ENCODE measurements at regions not wholly inside any gene's neighbourhood (a gene's known extent, or its start where the extent isn't known, plus 50 kb on each side); places are given as distances from the start of the nearest gene placed in this dataset.

DNA sequence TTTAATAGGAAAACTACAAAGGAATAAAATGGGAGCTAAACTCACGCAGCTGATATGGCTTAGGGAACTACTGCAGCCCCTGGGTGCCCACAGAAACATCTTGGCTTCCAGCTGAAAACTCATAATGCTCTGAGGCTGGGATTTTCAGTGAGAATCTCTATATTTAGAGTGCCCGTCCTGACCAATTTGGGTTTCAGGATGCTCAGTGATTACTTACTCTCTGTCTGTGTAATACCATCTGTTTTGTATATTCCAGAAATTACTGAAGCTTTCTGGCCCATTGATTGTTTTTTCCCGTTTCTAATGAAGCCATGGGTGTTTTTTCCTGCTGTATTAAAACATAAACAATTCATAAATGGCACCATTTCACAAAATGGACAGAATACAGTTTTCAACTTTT, 50.6 kb upstream of the ZNF385D start:
- DNase-seq (ENCODE audit: low read depth), result no peak
- H3K4me3 ChIP-seq (ENCODE audit: low read length), result no peak overlapping the region
- TF ChIP-seq, protein P1, sequence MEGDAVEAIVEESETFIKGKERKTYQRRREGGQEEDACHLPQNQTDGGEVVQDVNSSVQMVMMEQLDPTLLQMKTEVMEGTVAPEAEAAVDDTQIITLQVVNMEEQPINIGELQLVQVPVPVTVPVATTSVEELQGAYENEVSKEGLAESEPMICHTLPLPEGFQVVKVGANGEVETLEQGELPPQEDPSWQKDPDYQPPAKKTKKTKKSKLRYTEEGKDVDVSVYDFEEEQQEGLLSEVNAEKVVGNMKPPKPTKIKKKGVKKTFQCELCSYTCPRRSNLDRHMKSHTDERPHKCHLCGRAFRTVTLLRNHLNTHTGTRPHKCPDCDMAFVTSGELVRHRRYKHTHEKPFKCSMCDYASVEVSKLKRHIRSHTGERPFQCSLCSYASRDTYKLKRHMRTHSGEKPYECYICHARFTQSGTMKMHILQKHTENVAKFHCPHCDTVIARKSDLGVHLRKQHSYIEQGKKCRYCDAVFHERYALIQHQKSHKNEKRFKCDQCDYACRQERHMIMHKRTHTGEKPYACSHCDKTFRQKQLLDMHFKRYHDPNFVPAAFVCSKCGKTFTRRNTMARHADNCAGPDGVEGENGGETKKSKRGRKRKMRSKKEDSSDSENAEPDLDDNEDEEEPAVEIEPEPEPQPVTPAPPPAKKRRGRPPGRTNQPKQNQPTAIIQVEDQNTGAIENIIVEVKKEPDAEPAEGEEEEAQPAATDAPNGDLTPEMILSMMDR (conservative IDR thresholded peaks at IDR 0.05; ENCODE audit: low read depth, low read length), result no peak

DNA sequence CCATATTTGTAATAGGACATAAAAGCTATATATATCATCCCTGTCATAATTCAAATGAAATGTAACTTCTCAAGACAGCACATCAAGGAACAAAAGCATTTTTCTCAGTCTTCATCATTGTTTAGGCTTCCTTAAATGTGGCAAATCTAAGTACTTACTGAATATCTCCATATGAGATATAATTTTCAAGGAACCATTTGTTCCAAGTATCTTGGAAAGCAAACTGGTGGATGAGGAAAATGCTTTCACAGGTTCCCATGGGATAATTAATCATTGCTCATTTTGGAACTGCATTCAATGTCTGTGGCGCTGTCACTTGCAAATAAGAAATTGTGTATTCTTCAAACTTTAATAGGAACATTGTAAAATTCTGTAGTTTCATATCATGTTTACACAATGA, 52.6 kb upstream of the ZNF385D start:
- H3K4me3 ChIP-seq (ENCODE audit: low read length), result no peak overlapping the region
- TF ChIP-seq, protein P1 (conservative IDR thresholded peaks at IDR 0.05; ENCODE audit: low read depth, low read length), result no peak
- DNase-seq (ENCODE audit: low read depth), result no peak

DNA sequence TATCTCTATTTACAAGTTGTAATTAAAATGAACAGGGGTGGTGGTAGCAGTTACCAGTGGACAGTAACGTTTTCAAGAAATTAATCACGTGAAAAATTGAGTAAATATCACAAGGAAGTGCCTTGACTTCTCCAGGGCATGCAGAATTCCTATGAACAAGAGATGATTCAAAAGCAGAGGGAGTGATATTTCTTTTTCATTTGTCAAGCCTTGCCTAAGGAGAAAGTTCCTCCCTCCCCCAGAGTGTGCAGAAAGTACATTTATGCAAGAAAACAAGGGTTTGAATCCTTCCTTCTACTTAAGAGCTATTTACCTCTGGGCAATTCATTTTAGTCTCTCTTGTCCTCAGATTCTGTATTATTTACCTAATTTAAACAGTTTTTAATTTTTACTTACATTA, 53.3 kb upstream of the ZNF385D start:
- no peak for DNase-seq (ENCODE audit: low read depth)
- no peak overlapping the region for H3K4me3 ChIP-seq (ENCODE audit: low read length)
- TF ChIP-seq, protein P1 (conservative IDR thresholded peaks at IDR 0.05; ENCODE audit: low read depth, low read length), result no peak

DNA sequence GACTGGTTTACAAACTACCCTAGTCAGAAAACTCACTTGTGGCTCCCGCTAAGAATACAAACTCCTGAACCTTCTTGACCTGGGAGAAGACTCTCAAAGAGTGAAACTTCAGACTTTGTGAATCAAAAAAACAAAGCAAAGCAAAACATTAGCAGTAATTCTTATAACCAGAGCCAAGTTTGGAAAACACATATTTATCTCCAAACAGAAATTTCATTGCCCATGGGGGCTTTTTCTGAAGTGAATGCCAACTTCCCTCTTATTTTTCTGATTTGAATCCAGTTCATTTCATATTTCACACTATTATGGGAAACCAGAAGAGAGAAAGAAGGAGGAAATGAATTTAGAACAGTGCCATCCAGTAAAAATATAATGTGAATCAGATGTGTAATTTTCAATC, 55.7 kb upstream of the ZNF385D start:
- TF ChIP-seq, protein P1 (conservative IDR thresholded peaks at IDR 0.05; ENCODE audit: low read depth, low read length), result no peak
- DNase-seq (ENCODE audit: low read depth), result no peak
- no peak overlapping the region for H3K4me3 ChIP-seq (ENCODE audit: low read length)

DNA sequence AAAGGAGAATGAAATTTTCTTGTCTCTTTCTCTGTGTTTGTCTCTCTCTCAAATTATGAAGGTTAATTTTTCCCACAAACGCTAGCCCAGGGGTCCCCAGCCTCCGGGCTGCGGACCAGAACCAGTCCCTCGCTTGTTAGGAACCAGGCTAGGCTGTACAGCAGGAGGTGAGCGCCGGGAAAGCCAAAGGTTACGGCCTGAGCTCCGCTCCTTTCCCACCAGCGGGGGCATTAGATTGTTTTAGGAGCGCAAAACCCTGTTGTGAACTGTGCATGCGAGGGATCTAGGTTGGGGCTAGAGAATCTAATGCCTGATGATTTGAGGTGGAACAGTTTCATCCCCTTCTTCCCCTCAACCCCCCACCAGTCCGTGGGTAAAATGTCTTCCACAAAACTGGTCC, 74.7 kb upstream of the ZNF385D start:
- DNase-seq (ENCODE audit: low read depth), result no peak
- H3K4me3 ChIP-seq (ENCODE audit: low read length), result no peak overlapping the region
- TF ChIP-seq, protein P1 (conservative IDR thresholded peaks at IDR 0.05; ENCODE audit: low read depth, low read length), result no peak

DNA sequence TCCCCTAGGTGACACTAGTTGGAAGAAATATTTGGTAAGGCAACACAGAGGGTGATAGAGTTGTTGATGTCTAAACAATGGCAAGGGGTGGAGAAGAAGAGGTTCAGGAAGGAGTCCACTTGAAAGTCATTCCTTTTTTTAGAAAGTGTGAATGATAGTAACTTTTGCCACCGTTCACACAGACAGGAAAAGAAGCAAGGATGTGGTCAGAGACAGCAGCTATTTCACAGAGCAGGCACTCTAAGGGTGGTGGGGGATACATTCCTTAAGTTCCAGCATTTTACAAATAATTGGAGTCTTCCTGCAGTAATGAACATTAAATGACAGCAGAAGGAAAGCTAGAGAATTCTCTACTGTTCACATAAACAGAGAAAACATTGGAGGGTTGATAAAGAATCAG, 75.4 kb upstream of the ZNF385D start:
- TF ChIP-seq, protein P1 (conservative IDR thresholded peaks at IDR 0.05; ENCODE audit: low read depth, low read length), result no peak
- no peak overlapping the region for H3K4me3 ChIP-seq (ENCODE audit: low read length)
- no peak for DNase-seq (ENCODE audit: low read depth)

DNA sequence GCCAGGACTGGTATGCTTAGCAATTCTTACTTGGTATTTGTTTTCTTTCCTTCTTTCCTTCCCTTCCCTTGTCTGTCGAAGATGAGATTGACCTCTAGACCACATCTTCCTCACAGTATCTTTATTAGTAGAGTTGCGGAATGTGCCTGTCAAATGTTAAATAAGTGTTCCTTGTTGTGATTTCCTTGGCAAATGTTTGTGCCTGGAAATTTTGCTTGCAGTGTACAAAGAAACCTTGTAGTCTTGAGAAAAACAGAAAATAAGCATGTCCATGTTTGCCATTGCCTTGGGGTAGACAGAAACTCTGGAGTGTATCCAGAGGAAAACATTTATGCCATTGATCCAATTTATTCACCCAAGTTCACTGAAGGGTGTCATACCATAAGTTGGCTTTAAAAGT, 79.5 kb upstream of the ZNF385D start:
- H3K4me3 ChIP-seq (ENCODE audit: low read length), result no peak overlapping the region
- TF ChIP-seq, protein P1 (conservative IDR thresholded peaks at IDR 0.05; ENCODE audit: low read depth, low read length), result no peak
- no peak for DNase-seq (ENCODE audit: low read depth)
